CD4-positive, CD25-positive, alpha-beta regulatory T cell (primary cell): ENCODE measurements at regions not wholly inside any gene's neighbourhood (a gene's known extent, or its start where the extent isn't known, plus 50 kb on each side); places are given as distances from the start of the nearest gene placed in this dataset.

Experiments
- ATAC-seq, 2 donors: fragments of 150-1000 bp; cut with Tn5 transposase; one replicate each; pipeline ENCODE4 v1.10.0; 2021; ENCODE audit warnings: low read depth in 2 of 2, moderate number of reproducible peaks in 2 of 2, moderate library complexity in 1 of 2
- DNase-seq, 3 donors: peaks; one replicate each; pipeline versions ENCODE4 v3.0.0 to v3.0.0-alpha.2; 2012 to 2022; ENCODE audit warnings: mixed read lengths in 1 of 3
- H3K27ac ChIP-seq: one replicate; pipeline ENCODE4 v1.7.0; 2013; ENCODE audit warnings: mild to moderate bottlenecking, low read length; ENCODE audit not compliant: insufficient read depth, poor library complexity, severe bottlenecking
- H3K27me3 ChIP-seq: one replicate; pipeline ENCODE4 v1.7.0; 2013; ENCODE audit warnings: low read length; ENCODE audit not compliant: control insufficient read depth, insufficient read depth
- H3K36me3 ChIP-seq: one replicate; pipeline ENCODE4 v1.7.0; 2013; ENCODE audit warnings: mild to moderate bottlenecking, low read length, moderate library complexity; ENCODE audit not compliant: control insufficient read depth, insufficient read depth
- H3K4me1 ChIP-seq: 2 replicates; pipeline ENCODE4 v1.7.0; 2013; ENCODE audit warnings: mild to moderate bottlenecking, low read length; ENCODE audit not compliant: insufficient read depth, control insufficient read depth, poor library complexity, severe bottlenecking
- H3K4me3 ChIP-seq: one replicate; pipeline ENCODE4 v1.7.0; 2013; ENCODE audit warnings: low read depth, mild to moderate bottlenecking, low read length, moderate library complexity
- H3K9me3 ChIP-seq, 2 experiments: 1 replicate in 1 of 2; 2 replicates in 1 of 2; pipeline ENCODE4 v1.7.0; 2013; ENCODE audit warnings: low read length in 2 of 2, mild to moderate bottlenecking in 1 of 2, moderate library complexity in 1 of 2; ENCODE audit not compliant: control insufficient read depth in 2 of 2
- H3K27ac Mint-ChIP-seq, 3 donors: one replicate each; pipeline ENCODE4 v1.8.0; 2020 to 2022; ENCODE audit warnings: mild to moderate bottlenecking in 3 of 3, mixed read lengths in 3 of 3, moderate library complexity in 2 of 3
- H3K27me3 Mint-ChIP-seq: one replicate; pipeline ENCODE4 v1.8.0; 2022; ENCODE audit warnings: mild to moderate bottlenecking, mixed read lengths
- H3K36me3 Mint-ChIP-seq: one replicate; pipeline ENCODE4 v1.8.0; 2020; ENCODE audit warnings: mixed read lengths
- H3K4me1 Mint-ChIP-seq, 4 donors: one replicate each; pipeline ENCODE4 v1.8.0; 2020 to 2022; ENCODE audit warnings: mixed read lengths in 4 of 4, mild to moderate bottlenecking in 1 of 4
- H3K4me3 Mint-ChIP-seq, 4 donors: one replicate each; pipeline ENCODE4 v1.8.0; 2020 to 2022; ENCODE audit warnings: mild to moderate bottlenecking in 4 of 4, mixed read lengths in 4 of 4, moderate library complexity in 3 of 4
- H3K9me3 Mint-ChIP-seq, 7 donors: one replicate each; pipeline ENCODE4 v1.8.0; 2020 to 2022; ENCODE audit warnings: mixed read lengths in 7 of 7, mild to moderate bottlenecking in 3 of 7, moderate library complexity in 2 of 7

GRCh38 chr3:152710549-152710948 lies 124.4 kb upstream of the P2RY1 start:
- H3K4me1 ChIP-seq: no peaks in the 10 kb centered on the region
- no peak overlapping the region for H3K27ac ChIP-seq
- H3K9me3 ChIP-seq: no peaks in the 10 kb centered on the region
- Mint-ChIP-seq H3K4me1 (no peaks in the 10 kb centered on the region), H3K27ac (no peak overlapping the region), H3K27me3 (no peaks in the 10 kb centered on the region), H3K36me3 (no peaks in the 10 kb centered on the region), H3K4me3 (no peak overlapping the region), H3K9me3 (peaks cover 0 to 2% (median 0%) of the 10 kb centered on the region in 7 donors)
- DNase-seq (no peak), ATAC-seq (no peak)
- H3K27me3 ChIP-seq: no peaks in the 10 kb centered on the region
- no peaks in the 10 kb centered on the region for H3K36me3 ChIP-seq
- no peak overlapping the region for H3K4me3 ChIP-seq

- Mint-ChIP-seq H3K4me3 (no peak overlapping the region), H3K4me1 (no peaks in the 10 kb centered on the region), H3K27ac (no peak overlapping the region), H3K9me3 (peaks cover 0 to 2% (median 0%) of the 10 kb centered on the region in 7 donors), H3K36me3 (no peaks in the 10 kb centered on the region), H3K27me3 (no peaks in the 10 kb centered on the region)
- no peaks in the 10 kb centered on the region for H3K9me3 ChIP-seq
- no peak for DNase-seq
- no peaks in the 10 kb centered on the region for H3K27me3 ChIP-seq
- H3K36me3 ChIP-seq: no peaks in the 10 kb centered on the region
- no peak overlapping the region for H3K4me3 ChIP-seq
- no peak for ATAC-seq
- H3K27ac ChIP-seq: no peak overlapping the region
- no peaks in the 10 kb centered on the region for H3K4me1 ChIP-seq
Measured at GRCh38 chr3:152713989-152714388, 120.9 kb upstream of the P2RY1 start.

- Mint-ChIP-seq H3K4me3 (no peak overlapping the region), H3K27ac (no peak overlapping the region), H3K9me3 (peaks cover 0 to 2% (median 0%) of the 10 kb centered on the region in 7 donors), H3K4me1 (no peaks in the 10 kb centered on the region), H3K36me3 (no peaks in the 10 kb centered on the region), H3K27me3 (no peaks in the 10 kb centered on the region)
- no peaks in the 10 kb centered on the region for H3K4me1 ChIP-seq
- H3K9me3 ChIP-seq: no peaks in the 10 kb centered on the region
- no peaks in the 10 kb centered on the region for H3K27me3 ChIP-seq
- no peak overlapping the region for H3K27ac ChIP-seq
- no peak for DNase-seq
- no peaks in the 10 kb centered on the region for H3K36me3 ChIP-seq
- ATAC-seq: no peak
- no peak overlapping the region for H3K4me3 ChIP-seq
Measured at GRCh38 chr3:152714507-152714906, 120.4 kb upstream of the P2RY1 start.

GRCh38 chr3:152717252-152717651 lies 117.7 kb upstream of the P2RY1 start:
- H3K27me3 Mint-ChIP-seq: no peaks in the 10 kb centered on the region
- H3K27ac Mint-ChIP-seq: no peak overlapping the region
- Histone ChIP-seq H3K4me1 (no peaks in the 10 kb centered on the region), H3K4me3 (no peak overlapping the region), H3K27me3 (no peaks in the 10 kb centered on the region), H3K9me3 (no peaks in the 10 kb centered on the region), H3K36me3 (no peaks in the 10 kb centered on the region), H3K27ac (no peak overlapping the region)
- H3K36me3 Mint-ChIP-seq: no peaks in the 10 kb centered on the region
- ATAC-seq (no peak), DNase-seq (no peak)
- no peak overlapping the region for H3K4me3 Mint-ChIP-seq
- peaks cover 0 to 3% (median 0%) of the 10 kb centered on the region in 7 donors for H3K9me3 Mint-ChIP-seq
- H3K4me1 Mint-ChIP-seq: no peaks in the 10 kb centered on the region

GRCh38 chr3:152718810-152719209 lies 116.1 kb upstream of the P2RY1 start:
- Histone ChIP-seq H3K4me1 (no peaks in the 10 kb centered on the region), H3K27ac (no peak overlapping the region), H3K9me3 (no peaks in the 10 kb centered on the region), H3K4me3 (no peak overlapping the region), H3K36me3 (no peaks in the 10 kb centered on the region), H3K27me3 (no peaks in the 10 kb centered on the region)
- H3K9me3 Mint-ChIP-seq: peaks cover 0 to 3% (median 0%) of the 10 kb centered on the region in 7 donors
- no peak overlapping the region for H3K4me3 Mint-ChIP-seq
- no peak for DNase-seq
- no peak for ATAC-seq
- H3K36me3 Mint-ChIP-seq: no peaks in the 10 kb centered on the region
- H3K27me3 Mint-ChIP-seq: no peaks in the 10 kb centered on the region
- H3K27ac Mint-ChIP-seq: no peak overlapping the region
- H3K4me1 Mint-ChIP-seq: no peaks in the 10 kb centered on the region

- DNase-seq: no peak
- peaks cover 0 to 3% (median 0%) of the 10 kb centered on the region in 7 donors for H3K9me3 Mint-ChIP-seq
- no peaks in the 10 kb centered on the region for H3K27me3 ChIP-seq
- no peaks in the 10 kb centered on the region for H3K36me3 ChIP-seq
- no peaks in the 10 kb centered on the region for H3K9me3 ChIP-seq
- no peaks in the 10 kb centered on the region for H3K4me1 ChIP-seq
- no peaks in the 10 kb centered on the region for H3K27me3 Mint-ChIP-seq
- peak overlapping the region in 1 of 3 donors; percentile 79 for H3K27ac Mint-ChIP-seq
- ATAC-seq: no peak
- H3K4me3 Mint-ChIP-seq: no peak overlapping the region
- H3K4me3 ChIP-seq: no peak overlapping the region
- no peaks in the 10 kb centered on the region for H3K4me1 Mint-ChIP-seq
- no peak overlapping the region for H3K27ac ChIP-seq
- no peaks in the 10 kb centered on the region for H3K36me3 Mint-ChIP-seq
Measured at GRCh38 chr3:152719264-152719663, 115.7 kb upstream of the P2RY1 start.

- H3K4me3 ChIP-seq: no peak overlapping the region
- H3K9me3 ChIP-seq: no peaks in the 10 kb centered on the region
- Mint-ChIP-seq H3K4me3 (no peak overlapping the region), H3K27ac (no peak overlapping the region), H3K9me3 (peaks cover 0 to 3% (median 1%) of the 10 kb centered on the region in 7 donors), H3K36me3 (no peaks in the 10 kb centered on the region), H3K4me1 (no peaks in the 10 kb centered on the region), H3K27me3 (no peaks in the 10 kb centered on the region)
- ATAC-seq (no peak), DNase-seq (no peak)
- no peaks in the 10 kb centered on the region for H3K36me3 ChIP-seq
- no peak overlapping the region for H3K27ac ChIP-seq
- H3K27me3 ChIP-seq: no peaks in the 10 kb centered on the region
- no peaks in the 10 kb centered on the region for H3K4me1 ChIP-seq
Measured at GRCh38 chr3:152720951-152721718, 113.8 kb upstream of the P2RY1 start.

- Histone ChIP-seq H3K27ac (no peak overlapping the region), H3K4me1 (no peaks in the 10 kb centered on the region), H3K4me3 (no peak overlapping the region), H3K36me3 (no peaks in the 10 kb centered on the region), H3K9me3 (no peaks in the 10 kb centered on the region), H3K27me3 (no peaks in the 10 kb centered on the region)
- H3K36me3 Mint-ChIP-seq: no peaks in the 10 kb centered on the region
- peaks cover 5% of the 10 kb centered on the region for H3K27me3 Mint-ChIP-seq
- no peak overlapping the region for H3K27ac Mint-ChIP-seq
- ATAC-seq (no peak), DNase-seq (no peak)
- peaks cover 0 to 5% (median 1%) of the 10 kb centered on the region in 7 donors for H3K9me3 Mint-ChIP-seq
- H3K4me3 Mint-ChIP-seq: no peak overlapping the region
- H3K4me1 Mint-ChIP-seq: no peaks in the 10 kb centered on the region
Measured at GRCh38 chr3:152724270-152724669, 110.7 kb upstream of the P2RY1 start.
